ENCODE measurements at regions not wholly inside any gene's neighbourhood (a gene's known extent, or its start where the extent isn't known, plus 50 kb on each side); places are given as distances from the start of the nearest gene placed in this dataset.

- H3K4me3 ChIP-seq, result no peak overlapping the region
- H3K9me3 ChIP-seq, result no peaks in the 10 kb centered on the region
- peaks cover 0 to 27% (median 4%) of the 10 kb centered on the region in 3 donors for H3K27me3 ChIP-seq
- H3K36me3 ChIP-seq, result no peaks in the 10 kb centered on the region
- no peak overlapping the region for H3K27ac ChIP-seq
- intact Hi-C loops (cut with DNase I), result no loop called here
- 74 to 80% methylated on average over 16 of the region's 16 CpGs for WGBS, 2 donors
- peaks cover 1 to 17% (median 16%) of the 10 kb centered on the region in 4 donors for H3K4me1 ChIP-seq
- no peak for TF ChIP-seq EP300 (IDR thresholded peaks at IDR 0.05)
- TF ChIP-seq CTCF (IDR thresholded peaks at IDR 0.05), result no peak
- no peak for TF ChIP-seq POLR2A (IDR thresholded peaks at IDR 0.05)
- TF ChIP-seq POLR2AphosphoS5 (IDR thresholded peaks at IDR 0.05), result no peak
- no peak for DNase-seq
Observed at GRCh38 chr9:134235366-134235765, 71.0 kb upstream of the RNU6ATAC start.

- TF ChIP-seq EP300 (IDR thresholded peaks at IDR 0.05) (no peak), POLR2AphosphoS5 (IDR thresholded peaks at IDR 0.05) (no peak), POLR2A (IDR thresholded peaks at IDR 0.05) (no peak), CTCF (IDR thresholded peaks at IDR 0.05) (no peak)
- H3K27me3 ChIP-seq, result peaks cover 0 to 34% (median 9%) of the 10 kb centered on the region in 3 donors
- no peaks in the 10 kb centered on the region for H3K9me3 ChIP-seq
- intact Hi-C loops (cut with DNase I), result no loop called here
- WGBS, 2 donors, result 54 to 75% methylated on average over 6 of the region's 6 CpGs
- no peak overlapping the region for H3K4me3 ChIP-seq
- H3K27ac ChIP-seq, result no peak overlapping the region
- H3K36me3 ChIP-seq, result no peaks in the 10 kb centered on the region
- H3K4me1 ChIP-seq, result peaks cover 0 to 10% (median 10%) of the 10 kb centered on the region in 4 donors
- DNase-seq, result no peak
Observed at GRCh38 chr9:134236001-134236421, 71.6 kb upstream of the RNU6ATAC start.

GRCh38 chr9:134236935-134237629 is 72.7 kb upstream of the RNU6ATAC start:
- peaks cover 0 to 40% (median 9%) of the 10 kb centered on the region in 3 donors for H3K27me3 ChIP-seq
- H3K4me3 ChIP-seq, result no peak overlapping the region
- 71 to 87% methylated on average over 13 of the region's 13 CpGs for WGBS, 2 donors
- DNase-seq, result no peak
- TF ChIP-seq EP300 (IDR thresholded peaks at IDR 0.05) (no peak), CTCF (IDR thresholded peaks at IDR 0.05) (no peak), POLR2AphosphoS5 (IDR thresholded peaks at IDR 0.05) (no peak)
- H3K36me3 ChIP-seq, result no peaks in the 10 kb centered on the region
- H3K27ac ChIP-seq, result no peak overlapping the region
- intact Hi-C loops (cut with DNase I), result no loop called here
- H3K9me3 ChIP-seq, result no peaks in the 10 kb centered on the region
- no peaks in the 10 kb centered on the region for H3K4me1 ChIP-seq

GRCh38 chr9:134237630-134238265 is 73.4 kb upstream of the RNU6ATAC start:
- TF ChIP-seq CTCF (IDR thresholded peaks at IDR 0.05) (no peak), EP300 (IDR thresholded peaks at IDR 0.05) (no peak)
- Histone ChIP-seq H3K9me3 (no peaks in the 10 kb centered on the region), H3K36me3 (no peaks in the 10 kb centered on the region), H3K4me3 (no peak overlapping the region), H3K4me1 (no peaks in the 10 kb centered on the region), H3K27me3 (peaks cover 0 to 47% (median 9%) of the 10 kb centered on the region in 3 donors), H3K27ac (no peak overlapping the region)
- DNase-seq, result no peak
- 80 to 84% methylated on average over 17 of the region's 17 CpGs for WGBS, 2 donors
- intact Hi-C loops (cut with DNase I), result no loop called here

All from sigmoid colon (tissue), 6 donors.